HUES6 (cell line): ENCODE measurements at regions not wholly inside any gene's neighbourhood (a gene's known extent, or its start where the extent isn't known, plus 50 kb on each side); places are given as distances from the start of the nearest gene placed in this dataset.
"Not testable (repeated sequence)": the region's sequence is repeated elsewhere in the genome, so short reads cannot be mapped to it uniquely, and the experiment has no call there.

Experiments used
- H3K27ac ChIP-seq: 2 replicates; pipeline ENCODE4 v1.7.0; 2013; ENCODE audit warnings: low read depth, mild to moderate bottlenecking, low read length, inconsistent platforms
- H3K27me3 ChIP-seq: 2 replicates; pipeline ENCODE4 v1.6.1; 2013; ENCODE audit warnings: low read length; ENCODE audit not compliant: control insufficient read depth, insufficient read depth
- H3K36me3 ChIP-seq: 2 replicates; pipeline ENCODE4 v1.6.1; 2013; ENCODE audit warnings: low read length; ENCODE audit not compliant: control insufficient read depth, insufficient read depth
- H3K4me1 ChIP-seq: 2 replicates; pipeline ENCODE4 v1.6.1; 2013; ENCODE audit warnings: low read length; ENCODE audit not compliant: control insufficient read depth, insufficient read depth
- H3K4me3 ChIP-seq: 2 replicates; pipeline ENCODE4 v1.5.1; 2013; ENCODE audit warnings: low read depth, low read length
- H3K9ac ChIP-seq: one replicate; pipeline ENCODE4 v1.6.1; 2013; ENCODE audit warnings: mild to moderate bottlenecking, low read length
- H3K9me3 ChIP-seq: 2 replicates; pipeline ENCODE4 v1.6.1; 2013; ENCODE audit warnings: low read depth, low read length; ENCODE audit not compliant: control insufficient read depth, insufficient read depth

DNA sequence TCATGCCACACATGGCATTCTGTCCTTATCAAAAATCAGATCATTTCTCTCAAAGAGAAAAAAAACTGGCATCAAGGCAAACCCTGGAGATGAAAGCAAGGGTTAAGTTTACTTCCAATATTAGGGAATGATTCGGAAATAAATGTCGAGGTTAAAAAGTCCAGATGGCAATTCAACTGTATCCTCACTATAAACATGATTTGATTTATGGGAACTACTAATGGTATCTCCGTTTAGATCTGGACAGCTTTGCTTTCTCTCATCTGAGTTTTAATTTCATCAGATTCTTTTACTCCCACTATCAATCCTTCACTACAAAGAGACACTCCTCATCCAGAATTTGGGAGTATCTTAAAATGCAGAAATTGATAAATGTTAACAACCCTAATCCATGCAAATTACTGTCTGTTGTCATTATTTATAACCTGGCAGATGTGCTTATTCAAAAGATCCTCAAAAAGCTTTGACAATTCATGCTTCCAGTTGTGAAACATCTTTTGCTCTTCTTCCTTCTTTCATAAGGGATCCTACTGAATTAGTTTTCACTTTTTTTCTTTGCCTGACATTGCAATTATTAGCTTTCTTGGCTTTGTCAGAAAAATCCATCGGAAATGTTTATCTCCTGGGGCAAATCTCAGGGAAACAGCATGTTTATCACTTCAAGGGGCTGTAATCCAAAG lies 903.2 kb downstream of the MCTP2 start:
- Histone ChIP-seq H3K4me1 (peaks cover 10% of the 10 kb centered on the region), H3K27me3 (no peaks in the 10 kb centered on the region), H3K9me3 (no peaks in the 10 kb centered on the region), H3K27ac (no peak overlapping the region), H3K9ac (no peak overlapping the region), H3K36me3 (no peaks in the 10 kb centered on the region), H3K4me3 (no peak overlapping the region)

DNA sequence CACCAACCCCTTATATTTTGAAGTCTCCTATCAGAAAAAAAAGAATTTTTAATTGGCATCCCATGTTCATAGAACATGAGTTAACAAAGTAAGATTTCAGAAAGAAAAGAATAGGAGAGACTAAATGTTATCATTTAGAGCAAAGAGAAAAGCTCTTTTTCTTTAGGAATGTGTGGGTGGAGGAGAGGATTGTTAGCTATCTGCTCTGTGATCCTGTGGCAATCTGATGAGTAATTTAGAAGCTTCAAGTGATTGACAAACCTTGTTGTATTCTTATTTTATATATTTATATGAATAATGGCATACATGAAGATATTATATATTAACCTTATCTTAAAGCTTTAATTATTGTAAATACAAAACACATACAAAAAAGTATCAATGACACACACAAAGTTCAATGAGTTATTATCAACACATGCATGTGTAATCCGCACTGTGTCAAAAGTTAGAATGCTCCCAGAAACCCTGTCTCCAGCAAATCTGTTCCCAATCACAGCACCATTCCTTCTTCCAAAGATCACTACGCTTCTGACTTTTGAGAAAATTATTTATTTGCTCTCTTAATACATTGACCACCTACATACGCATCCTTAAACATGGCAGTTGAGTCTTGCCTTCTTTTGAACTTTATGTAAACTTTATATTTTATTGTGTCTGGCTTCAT lies 907.4 kb downstream of the MCTP2 start:
- no peaks in the 10 kb centered on the region for H3K36me3 ChIP-seq
- H3K27me3 ChIP-seq: no peaks in the 10 kb centered on the region
- no peak overlapping the region for H3K27ac ChIP-seq
- no peak overlapping the region for H3K4me3 ChIP-seq
- H3K9me3 ChIP-seq: no peaks in the 10 kb centered on the region
- H3K9ac ChIP-seq: no peak overlapping the region
- no peaks in the 10 kb centered on the region for H3K4me1 ChIP-seq

DNA sequence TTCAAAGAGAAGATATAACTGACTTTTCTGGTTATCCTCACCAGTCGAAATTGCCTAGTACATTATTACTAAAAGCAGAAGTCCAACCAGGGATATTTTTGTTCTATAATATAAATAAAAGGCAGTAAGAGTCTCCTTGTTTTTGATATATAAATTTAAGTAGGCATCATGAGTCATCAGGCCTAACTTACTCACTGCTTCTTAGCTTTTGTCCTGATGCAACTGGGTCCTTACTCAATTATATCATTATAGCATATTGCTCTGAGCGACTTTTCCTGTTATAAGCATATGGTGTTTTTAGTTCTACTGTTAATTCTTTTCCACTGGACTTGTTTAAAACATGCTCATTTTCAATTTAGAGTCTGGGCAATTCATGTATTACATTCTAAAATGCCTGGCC lies 910.1 kb downstream of the MCTP2 start:
- Histone ChIP-seq H3K9ac (no peak overlapping the region), H3K27ac (no peak overlapping the region), H3K36me3 (no peaks in the 10 kb centered on the region), H3K4me3 (no peak overlapping the region), H3K4me1 (no peaks in the 10 kb centered on the region), H3K27me3 (no peaks in the 10 kb centered on the region), H3K9me3 (no peaks in the 10 kb centered on the region)

DNA sequence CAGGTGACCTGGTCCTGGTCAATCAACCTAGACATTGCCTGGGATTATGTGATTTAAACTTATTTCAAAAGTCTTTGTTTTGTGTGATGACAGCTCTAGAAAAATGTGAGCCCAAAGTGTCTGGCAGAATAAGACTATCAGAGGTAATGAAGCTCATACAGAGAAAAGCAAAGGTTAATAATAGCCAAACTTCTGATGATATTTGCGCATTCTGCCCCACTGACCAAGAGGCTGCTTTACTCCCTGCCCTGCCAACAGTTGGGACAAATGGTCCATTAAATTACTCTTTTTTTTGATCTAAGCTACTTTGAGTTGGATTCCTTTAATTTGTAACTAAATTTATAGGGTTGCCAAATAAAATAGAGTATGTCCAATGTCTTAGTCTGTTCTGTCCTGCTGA lies 911.2 kb downstream of the MCTP2 start:
- Histone ChIP-seq H3K27me3 (no peaks in the 10 kb centered on the region), H3K27ac (no peak overlapping the region), H3K36me3 (no peaks in the 10 kb centered on the region), H3K4me1 (no peaks in the 10 kb centered on the region), H3K9ac (no peak overlapping the region), H3K4me3 (no peak overlapping the region), H3K9me3 (no peaks in the 10 kb centered on the region)

DNA sequence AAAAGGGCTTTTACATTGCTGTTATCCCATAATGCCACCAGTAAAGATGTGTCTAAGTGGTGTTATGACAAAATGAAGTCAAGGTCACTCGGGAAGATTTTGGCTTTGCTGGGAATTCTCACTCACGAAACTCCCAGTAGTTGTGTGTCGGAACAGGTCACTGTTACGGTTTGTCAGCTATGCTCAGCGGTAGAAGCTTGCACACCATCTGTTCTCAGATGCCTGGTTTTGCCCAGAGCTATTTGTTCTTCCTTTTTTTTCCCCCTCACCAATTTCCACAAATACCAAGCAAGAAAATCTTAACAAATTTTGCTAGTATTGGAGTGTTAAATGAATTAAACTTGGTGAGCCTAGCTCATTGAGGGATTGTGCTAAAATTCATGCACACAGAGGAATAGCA lies 915.1 kb downstream of the MCTP2 start:
- H3K4me3 ChIP-seq: no peak overlapping the region
- H3K36me3 ChIP-seq: no peaks in the 10 kb centered on the region
- H3K9ac ChIP-seq: no peak overlapping the region
- H3K4me1 ChIP-seq: no peaks in the 10 kb centered on the region
- no peaks in the 10 kb centered on the region for H3K27me3 ChIP-seq
- H3K9me3 ChIP-seq: no peaks in the 10 kb centered on the region
- no peak overlapping the region for H3K27ac ChIP-seq

DNA sequence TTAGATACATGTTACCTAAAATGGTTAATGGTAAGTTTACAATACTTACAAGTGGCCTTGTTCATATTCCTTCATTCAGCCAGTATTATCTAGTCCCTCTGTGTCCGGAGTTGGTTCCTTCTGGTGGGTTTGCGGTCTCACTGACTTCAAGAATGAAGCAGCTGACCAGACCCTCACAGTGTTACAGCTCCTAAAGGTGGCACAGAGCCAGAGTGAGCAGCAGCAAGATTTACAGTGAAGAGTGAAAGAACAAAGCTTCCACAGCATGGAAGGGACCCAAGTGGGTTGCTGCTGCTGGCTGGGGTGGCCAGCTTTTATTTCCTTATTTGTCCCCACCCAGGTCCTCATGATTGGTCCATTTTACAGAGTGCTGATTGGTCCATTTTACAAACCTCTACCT lies 916.8 kb downstream of the MCTP2 start:
- Histone ChIP-seq H3K9ac (no peak overlapping the region), H3K36me3 (no peaks in the 10 kb centered on the region), H3K9me3 (no peaks in the 10 kb centered on the region; the same call in 1 of the 2 replicates), H3K4me3 (no peak overlapping the region), H3K27me3 (no peaks in the 10 kb centered on the region), H3K27ac (no peak overlapping the region), H3K4me1 (no peaks in the 10 kb centered on the region)

DNA sequence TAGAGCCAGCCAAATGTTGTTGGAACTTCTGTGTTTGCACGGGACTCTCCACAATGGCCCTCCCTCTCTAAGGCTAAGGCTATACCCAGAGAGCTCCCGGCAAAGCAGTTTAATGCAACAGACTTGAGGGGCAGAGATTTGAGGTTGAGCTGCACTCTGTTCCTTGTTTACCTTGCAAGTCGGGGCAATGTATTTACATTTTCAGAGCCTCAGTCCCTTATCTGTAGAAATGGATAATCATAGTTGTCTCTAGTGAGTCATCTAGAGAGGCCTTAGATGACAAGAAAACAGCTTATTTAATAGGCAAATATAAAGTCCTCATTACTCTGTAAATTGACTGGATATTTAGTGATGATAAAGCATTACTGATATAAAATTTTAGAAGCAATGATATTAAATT lies 917.7 kb downstream of the MCTP2 start:
- no peaks in the 10 kb centered on the region for H3K4me1 ChIP-seq

DNA sequence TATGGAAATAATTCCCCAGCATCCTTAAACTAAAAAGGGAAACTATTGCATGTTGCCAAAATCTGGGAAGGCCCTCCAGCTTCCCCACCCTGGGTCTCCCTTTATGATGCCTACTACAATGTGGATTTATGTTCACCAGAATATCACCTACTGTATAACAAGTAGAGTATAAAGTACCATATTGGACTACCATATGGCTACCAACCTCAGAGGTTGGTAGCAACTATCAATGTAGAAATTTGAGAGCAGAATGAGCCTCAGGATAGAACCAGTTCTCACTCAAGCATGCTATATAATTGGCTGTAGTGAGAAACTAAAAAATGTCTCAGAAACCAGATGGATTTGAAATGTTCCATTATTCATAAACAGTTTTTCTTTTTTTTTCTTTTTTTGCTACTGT lies 918.4 kb downstream of the MCTP2 start:
- H3K27me3 ChIP-seq: no peaks in the 10 kb centered on the region
- peaks cover 6% of the 10 kb centered on the region; the same call in 1 of the 2 replicates for H3K9me3 ChIP-seq
- no peaks in the 10 kb centered on the region for H3K36me3 ChIP-seq
- H3K27ac ChIP-seq: no peak overlapping the region
- no peaks in the 10 kb centered on the region for H3K4me1 ChIP-seq
- H3K4me3 ChIP-seq: no peak overlapping the region
- no peak overlapping the region for H3K9ac ChIP-seq

More for the DNA sequence above, 917.7 kb downstream of the MCTP2 start:
- Histone ChIP-seq H3K36me3 (no peaks in the 10 kb centered on the region), H3K27ac (no peak overlapping the region), H3K9ac (no peak overlapping the region), H3K4me3 (no peak overlapping the region), H3K9me3 (peaks cover 6% of the 10 kb centered on the region; the same call in 1 of the 2 replicates), H3K27me3 (no peaks in the 10 kb centered on the region)

DNA sequence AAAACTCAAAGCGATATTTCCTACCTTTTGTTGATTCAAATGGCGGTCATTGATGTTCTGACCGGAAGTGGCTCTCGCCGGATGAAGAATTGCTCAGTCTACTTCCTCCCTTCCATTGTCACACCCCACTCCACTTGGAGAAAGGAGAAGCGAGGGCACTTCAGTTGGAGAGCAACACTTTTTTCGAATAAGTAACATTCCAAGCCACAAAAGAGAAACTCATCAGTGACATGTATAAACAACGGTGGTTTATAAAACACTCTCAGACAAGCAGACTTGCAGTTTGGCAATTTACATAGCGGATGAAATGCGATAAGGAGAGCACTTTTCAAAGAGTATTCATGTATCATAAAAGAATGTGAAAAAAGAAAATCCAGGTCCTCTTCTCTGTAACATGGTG lies 919.1 kb downstream of the MCTP2 start:
- Histone ChIP-seq H3K4me3 (no peak overlapping the region), H3K27me3 (no peaks in the 10 kb centered on the region), H3K9ac (no peak overlapping the region), H3K36me3 (no peaks in the 10 kb centered on the region), H3K27ac (no peak overlapping the region), H3K9me3 (peaks cover 6% of the 10 kb centered on the region; the same call in 1 of the 2 replicates), H3K4me1 (no peaks in the 10 kb centered on the region)

DNA sequence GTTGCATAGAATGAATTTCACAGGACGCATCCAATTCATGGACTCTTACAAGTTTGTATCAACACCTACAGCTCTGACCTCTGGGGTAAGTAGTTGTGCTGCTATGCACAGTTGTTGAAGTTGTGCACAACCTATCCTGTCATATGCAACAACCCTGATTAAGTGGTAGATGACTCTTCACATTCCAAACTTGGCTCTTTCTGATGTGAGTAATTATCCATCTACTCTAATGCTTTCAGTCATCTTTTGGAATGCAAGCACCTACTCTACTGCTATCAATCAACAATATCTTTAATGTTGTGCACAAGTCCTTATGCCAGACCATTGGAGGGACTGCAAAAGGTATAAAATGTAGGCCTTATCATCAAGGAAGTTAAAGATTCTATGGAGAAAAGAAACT lies 921.4 kb downstream of the MCTP2 start:
- no peak overlapping the region for H3K9ac ChIP-seq
- no peak overlapping the region for H3K4me3 ChIP-seq
- no peaks in the 10 kb centered on the region for H3K4me1 ChIP-seq
- H3K36me3 ChIP-seq: no peaks in the 10 kb centered on the region
- H3K27me3 ChIP-seq: no peaks in the 10 kb centered on the region
- no peak overlapping the region for H3K27ac ChIP-seq
- H3K9me3 ChIP-seq: peaks cover 10% of the 10 kb centered on the region; the same call in 1 of the 2 replicates

DNA sequence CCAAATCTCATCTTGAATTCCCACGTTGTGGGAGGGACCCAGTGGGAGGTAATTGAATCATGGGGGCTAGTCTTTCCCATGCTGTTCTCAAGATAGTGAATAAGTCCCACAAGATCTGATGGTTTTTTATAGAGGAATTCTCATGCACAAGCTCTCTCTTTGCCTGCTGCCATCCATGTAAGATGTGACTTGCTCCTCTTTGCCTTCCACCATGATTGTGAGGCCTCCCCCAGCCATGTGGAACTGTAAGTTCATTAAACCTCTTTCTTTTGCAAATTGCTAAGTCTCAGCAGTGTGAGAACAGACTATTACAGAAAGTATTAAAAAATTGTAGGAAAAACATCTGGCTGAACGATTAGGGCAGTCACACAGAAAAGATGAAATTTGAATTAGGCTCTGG lies 921.8 kb downstream of the MCTP2 start:
- not testable (repeated sequence) for H3K9me3 ChIP-seq, H3K4me3 ChIP-seq, H3K36me3 ChIP-seq, H3K27me3 ChIP-seq, H3K9ac ChIP-seq, H3K4me1 ChIP-seq, H3K27ac ChIP-seq
